ENCODE measurements at regions not wholly inside any gene's neighbourhood (a gene's known extent, or its start where the extent isn't known, plus 50 kb on each side); places are given as distances from the start of the nearest gene placed in this dataset.

GRCh38 chr13:90500569-90500968, 846.9 kb upstream of the MIR17HG start:
- no peak for TF ChIP-seq POLR2AphosphoS5 (IDR thresholded peaks at IDR 0.05; ENCODE audit: low read depth, low read length)
- TF ChIP-seq POLR2A (IDR thresholded peaks at IDR 0.05; ENCODE audit: low read depth, low read length): no peak
- TF ChIP-seq TAF1 (IDR thresholded peaks at IDR 0.05; ENCODE audit: borderline replicate concordance, low read depth, low read length): no peak

All from GM12892 (cell line).